GM19043 (cell line): ENCODE measurements at regions not wholly inside any gene's neighbourhood (a gene's known extent, or its start where the extent isn't known, plus 50 kb on each side); places are given as distances from the start of the nearest gene placed in this dataset.

Experiments used
- ATAC-seq: cut with Tn5 transposase; IDR thresholded peaks from one replicate; pipeline ENCODE4 v1.9.1; 2021; ENCODE audit warnings: low read depth; ENCODE audit not compliant: unreplicated experiment

DNA sequence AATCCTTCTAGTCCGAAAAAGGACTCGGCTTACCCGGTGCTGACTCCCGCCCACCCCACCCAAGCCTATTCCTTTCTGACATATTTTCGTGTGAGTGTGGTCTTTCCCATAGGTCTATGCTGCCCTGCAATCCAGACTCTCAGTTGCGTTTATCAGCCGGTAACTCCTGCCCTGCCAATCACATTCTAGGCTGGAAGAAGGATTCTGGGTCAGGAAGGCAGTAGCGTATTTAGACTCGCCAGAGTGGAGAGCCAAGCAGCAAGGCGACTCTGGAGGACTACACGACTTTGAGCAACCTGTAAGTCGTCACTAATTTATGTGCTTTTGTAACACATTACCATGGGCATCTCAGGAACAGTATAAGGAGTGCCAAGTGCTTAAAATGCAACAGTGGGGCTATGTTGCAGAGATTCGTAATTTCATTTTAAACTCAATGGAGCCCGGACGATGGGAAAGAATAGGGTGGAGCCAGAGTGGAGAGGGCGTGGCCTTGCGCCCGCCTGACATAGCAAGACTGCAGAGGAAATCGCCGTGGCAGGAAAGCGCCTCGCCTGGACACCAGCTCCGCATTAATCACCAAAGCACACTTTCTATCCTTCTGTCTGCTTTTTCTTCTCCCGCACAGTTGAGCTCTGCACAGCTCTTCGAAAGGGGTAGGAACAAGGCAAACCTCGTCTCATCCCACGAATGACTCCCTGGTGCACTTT lies 1044.2 kb downstream of the AGBL1 start:
- ATAC-seq = no peak

DNA sequence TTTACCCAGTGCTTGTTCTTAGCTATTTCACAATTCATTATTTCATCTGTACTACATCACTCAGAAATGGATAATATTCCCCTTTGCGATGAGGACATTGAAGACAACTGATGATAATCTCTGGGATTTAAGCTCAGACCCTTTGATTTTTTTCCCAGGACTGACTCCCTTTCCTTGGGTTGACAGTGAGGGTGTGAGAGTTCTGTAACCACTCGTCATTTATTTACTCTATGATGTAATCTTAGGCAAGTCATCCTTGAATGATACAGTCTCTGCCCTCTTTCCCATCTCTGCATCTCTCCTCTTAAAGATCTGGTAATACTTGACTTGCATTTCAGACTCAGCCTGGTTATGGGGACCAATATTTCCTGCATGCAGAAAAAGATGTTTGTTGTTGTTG lies 1041.7 kb downstream of the AGBL1 start:
- ATAC-seq = no peak

DNA sequence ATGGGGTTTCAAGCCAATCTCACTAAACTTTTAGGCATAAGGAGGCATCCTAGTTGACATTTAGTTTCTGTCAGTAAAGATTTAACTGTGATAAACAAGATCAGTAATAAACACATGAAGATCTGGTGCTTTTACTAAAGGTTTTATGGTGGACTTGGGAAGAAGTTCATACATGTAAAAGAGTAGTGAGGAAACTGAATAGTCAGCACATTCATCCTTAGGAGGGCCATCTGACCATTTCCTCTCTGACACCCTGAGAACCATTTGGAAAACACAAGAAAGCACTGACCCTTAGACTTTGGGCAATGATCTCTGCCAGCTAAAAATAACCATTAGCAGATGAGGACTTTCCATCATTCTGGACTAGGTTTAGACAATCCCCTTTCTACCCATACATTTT lies 1040.9 kb downstream of the AGBL1 start:
- ATAC-seq = no peak

DNA sequence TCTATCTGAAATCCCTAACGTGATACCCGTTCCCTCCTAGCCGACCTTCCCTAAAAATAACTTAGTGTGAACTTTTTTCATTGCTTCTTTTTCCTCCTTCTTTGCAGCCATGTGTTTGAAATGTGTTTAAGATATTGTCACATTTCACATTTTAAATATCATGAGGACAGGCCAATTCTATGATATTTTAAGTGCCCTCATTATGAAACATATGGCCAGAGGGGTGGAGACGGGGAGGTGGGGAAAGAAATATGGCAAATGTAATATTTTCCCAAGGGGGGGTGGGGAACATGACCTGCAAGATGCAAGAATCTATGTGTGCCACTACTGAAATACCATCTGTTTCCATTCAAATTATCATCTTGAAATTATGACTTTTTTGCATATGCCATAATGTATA lies 1039.2 kb downstream of the AGBL1 start:
- ATAC-seq = no peak

DNA sequence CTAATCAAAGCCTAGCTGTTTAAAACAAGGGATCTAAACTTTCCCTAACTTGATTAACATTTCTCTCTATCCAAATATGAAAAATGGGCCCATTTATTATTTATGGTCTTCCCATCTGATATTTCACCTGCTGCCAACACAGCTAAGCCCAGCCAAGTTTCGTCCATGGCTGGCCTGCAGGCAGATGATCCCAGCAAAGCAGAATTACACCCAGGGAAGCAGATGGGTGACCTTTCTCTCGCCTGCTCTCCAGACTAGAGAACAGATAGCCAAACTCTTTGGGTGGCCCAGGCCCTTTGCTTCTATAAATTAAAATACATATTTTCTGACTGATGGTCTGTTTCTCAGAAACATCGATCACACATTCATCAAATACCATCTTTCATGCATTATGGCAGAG lies 1038.8 kb downstream of the AGBL1 start:
- ATAC-seq = no peak

DNA sequence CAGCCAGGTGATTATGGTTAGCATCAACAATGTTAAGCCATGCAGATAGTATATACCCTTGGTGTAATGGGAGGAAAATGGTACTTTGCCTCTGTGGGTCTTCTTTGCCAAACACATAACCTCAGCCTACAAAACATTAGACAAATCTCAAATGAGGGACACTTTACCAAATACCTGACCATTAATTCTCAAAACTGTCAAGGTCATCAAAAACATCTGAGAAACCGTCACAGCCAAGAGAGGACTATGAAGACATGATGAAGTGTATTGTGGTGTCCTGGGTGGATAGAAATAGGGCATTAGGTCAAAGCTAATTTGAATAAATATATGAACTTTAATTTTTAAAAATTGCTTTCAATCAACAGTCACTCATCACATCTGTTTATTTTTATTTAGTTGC lies 1036.1 kb downstream of the AGBL1 start:
- ATAC-seq = no peak

DNA sequence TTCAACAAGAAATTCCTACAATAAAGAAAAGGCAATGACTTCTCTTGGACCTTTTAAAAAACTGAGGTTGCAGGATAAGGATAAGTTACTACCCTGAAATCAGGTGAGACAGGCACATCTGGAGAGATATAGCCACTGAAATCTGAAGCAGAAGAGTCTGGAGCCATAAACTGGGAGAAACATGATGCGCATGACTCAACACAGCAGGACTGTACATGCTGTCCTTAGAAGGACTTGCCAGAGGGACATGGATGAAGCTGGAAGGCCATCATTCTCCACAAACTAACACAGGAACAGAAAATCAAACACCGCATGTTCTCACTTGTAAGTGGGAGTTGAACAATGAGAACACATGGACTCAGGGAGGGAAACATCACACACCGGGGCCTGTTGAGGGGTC lies 1020.2 kb downstream of the AGBL1 start:
- ATAC-seq = no peak

DNA sequence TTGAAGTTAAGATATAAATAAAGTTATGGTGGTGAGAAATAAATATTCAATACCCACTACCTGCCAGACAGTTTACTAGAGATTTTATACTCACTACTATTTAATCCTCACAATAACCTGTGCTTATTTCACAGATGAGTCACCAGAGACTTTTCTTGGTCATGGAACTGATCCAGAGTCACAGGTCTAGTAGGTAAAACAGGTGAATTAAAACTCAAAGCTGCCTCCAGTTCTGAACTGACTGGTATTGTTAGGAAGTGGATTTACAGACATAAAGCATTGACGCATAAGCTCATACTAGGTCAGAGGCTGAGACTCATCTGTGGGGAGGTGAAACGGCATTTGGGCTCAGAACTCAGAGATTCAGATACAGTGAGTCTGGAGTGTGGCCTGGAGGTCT lies 1009.9 kb downstream of the AGBL1 start:
- no peak for ATAC-seq

DNA sequence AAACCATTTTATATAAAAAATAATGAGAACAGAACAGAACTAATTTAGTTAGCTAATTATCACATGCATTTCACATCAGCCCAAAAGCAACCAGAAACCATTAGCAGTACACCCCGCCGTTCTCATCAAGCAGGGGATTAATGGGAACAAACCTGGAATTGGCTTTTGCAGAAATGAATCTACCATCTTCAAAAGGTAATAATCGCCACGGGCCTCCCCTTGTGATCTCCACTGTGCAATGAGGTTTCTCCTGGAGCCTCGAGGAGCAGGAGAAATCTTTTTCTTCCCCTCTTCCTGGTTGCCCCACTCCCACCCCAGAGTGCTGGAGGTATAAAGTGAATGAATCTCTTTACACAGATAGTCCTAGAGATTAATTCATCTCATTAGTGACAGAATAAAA lies 1003.5 kb downstream of the AGBL1 start:
- ATAC-seq = no peak

DNA sequence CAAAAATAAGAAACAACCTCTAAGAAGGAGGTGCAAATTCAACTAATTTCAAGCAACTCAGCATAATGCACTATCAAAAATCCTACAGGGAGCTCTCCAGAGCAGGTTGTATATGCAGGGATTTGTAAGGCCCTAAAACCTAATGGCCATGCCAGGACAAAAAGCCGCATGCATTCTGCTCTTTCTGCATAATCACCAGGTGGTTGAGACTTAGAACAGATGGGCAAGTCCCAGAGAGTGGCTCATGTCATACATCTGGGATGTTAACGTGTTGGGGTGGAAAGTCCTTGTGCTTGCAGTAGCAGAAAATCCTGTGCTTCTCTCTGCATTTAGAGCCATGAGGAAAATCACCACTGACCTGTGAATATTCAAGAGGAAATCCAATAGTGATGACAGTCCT lies 1002.9 kb downstream of the AGBL1 start:
- no peak for ATAC-seq

DNA sequence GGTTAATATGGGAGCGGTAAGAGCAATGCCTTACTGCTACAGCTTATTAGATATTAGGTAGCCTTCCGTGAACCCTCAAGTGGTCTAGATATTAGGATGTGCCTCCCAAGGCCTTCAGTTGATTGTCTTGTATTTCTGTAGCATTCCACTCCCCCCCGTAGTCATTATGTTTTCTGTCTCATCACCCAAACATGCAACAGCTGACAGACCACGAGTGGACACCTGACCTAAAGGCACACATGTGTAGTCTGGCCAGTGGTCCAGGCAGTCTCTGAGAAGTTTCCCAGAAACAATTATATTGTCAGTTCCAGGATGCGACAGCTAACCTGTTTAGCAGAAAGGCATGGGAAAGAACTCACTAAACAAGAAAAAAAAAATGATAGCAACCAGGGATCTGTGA lies 1000.9 kb downstream of the AGBL1 start:
- no peak for ATAC-seq
